PC-9 (cell line): ENCODE measurements at regions not wholly inside any gene's neighbourhood (a gene's known extent, or its start where the extent isn't known, plus 50 kb on each side); places are given as distances from the start of the nearest gene placed in this dataset.

ENCODE experiments used
- EZH2 ChIP-seq: fragments of 200-600 bp; sonication (generic); IDR thresholded peaks from 2 replicates; pipeline ENCODE4 v1.8.0; 2017; ENCODE audit warnings: antibody characterized with exemption, low read depth
- TF ChIP-seq, protein P1 (sequence below): fragments of 200-600 bp; sonication (generic); conservative IDR thresholded peaks from 2 replicates; pipeline ENCODE4 v1.6.1; 2017; ENCODE audit warnings: mixed run types, antibody characterized with exemption, mild to moderate bottlenecking, moderate library complexity

DNA sequence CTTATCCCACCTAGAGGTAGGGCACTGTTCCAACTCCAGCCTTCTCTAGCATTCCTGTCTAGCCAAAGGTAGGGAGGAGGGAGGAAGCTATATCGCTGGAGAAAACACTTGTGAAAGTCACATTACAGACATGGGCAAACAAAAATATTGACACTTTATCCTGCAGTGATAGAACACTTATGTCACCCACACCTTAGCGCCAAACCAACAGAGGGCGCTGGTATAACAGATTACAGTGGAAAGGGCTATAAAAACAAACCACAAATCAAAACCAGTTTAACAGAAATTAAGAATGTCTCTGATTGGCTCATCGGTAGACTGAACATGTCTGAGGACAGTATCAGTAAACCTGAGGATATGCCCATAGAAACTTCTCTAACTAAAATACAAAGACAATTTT is 451.3 kb downstream of the TLL1 start:
- TF ChIP-seq, protein P1, sequence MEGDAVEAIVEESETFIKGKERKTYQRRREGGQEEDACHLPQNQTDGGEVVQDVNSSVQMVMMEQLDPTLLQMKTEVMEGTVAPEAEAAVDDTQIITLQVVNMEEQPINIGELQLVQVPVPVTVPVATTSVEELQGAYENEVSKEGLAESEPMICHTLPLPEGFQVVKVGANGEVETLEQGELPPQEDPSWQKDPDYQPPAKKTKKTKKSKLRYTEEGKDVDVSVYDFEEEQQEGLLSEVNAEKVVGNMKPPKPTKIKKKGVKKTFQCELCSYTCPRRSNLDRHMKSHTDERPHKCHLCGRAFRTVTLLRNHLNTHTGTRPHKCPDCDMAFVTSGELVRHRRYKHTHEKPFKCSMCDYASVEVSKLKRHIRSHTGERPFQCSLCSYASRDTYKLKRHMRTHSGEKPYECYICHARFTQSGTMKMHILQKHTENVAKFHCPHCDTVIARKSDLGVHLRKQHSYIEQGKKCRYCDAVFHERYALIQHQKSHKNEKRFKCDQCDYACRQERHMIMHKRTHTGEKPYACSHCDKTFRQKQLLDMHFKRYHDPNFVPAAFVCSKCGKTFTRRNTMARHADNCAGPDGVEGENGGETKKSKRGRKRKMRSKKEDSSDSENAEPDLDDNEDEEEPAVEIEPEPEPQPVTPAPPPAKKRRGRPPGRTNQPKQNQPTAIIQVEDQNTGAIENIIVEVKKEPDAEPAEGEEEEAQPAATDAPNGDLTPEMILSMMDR, result peak; percentile 48
- TF ChIP-seq EZH2, result no peak
